ENCODE measurements at regions not wholly inside any gene's neighbourhood (a gene's known extent, or its start where the extent isn't known, plus 50 kb on each side); places are given as distances from the start of the nearest gene placed in this dataset.
A peak's percentile ranks its signal among the peaks of the same experiment; 100 is the strongest.
"Not testable (repeated sequence)": the region's sequence is repeated elsewhere in the genome, so short reads cannot be mapped to it uniquely, and the experiment has no call there.

DNA sequence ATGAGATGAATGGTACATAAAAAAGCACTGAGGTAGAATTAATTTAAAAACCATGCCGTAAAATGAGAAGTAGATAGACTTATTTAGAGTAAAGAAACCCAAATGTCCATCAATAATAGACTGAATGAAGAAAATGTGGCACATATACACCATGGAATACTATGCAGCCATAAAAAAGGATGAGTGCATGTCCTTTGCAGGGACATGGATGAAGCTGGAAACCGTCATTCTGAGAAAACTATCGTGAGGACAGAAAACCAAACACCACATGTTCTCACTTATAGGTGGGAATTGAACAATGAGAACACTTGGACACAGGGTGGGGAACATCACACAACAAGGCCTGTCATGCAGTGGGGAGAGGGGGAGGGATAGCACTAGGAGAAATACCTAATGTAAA, 126.4 kb downstream of the KLRB1 start:
- 94% methylated on average over 3 of the region's 3 CpGs; no CpG with 5 or more reads in 1 of the 2 donors for WGBS, 2 donors
- intact Hi-C loops (cut with DNase I; ENCODE audit: low total_unique reads), result not testable (repeated sequence)

DNA sequence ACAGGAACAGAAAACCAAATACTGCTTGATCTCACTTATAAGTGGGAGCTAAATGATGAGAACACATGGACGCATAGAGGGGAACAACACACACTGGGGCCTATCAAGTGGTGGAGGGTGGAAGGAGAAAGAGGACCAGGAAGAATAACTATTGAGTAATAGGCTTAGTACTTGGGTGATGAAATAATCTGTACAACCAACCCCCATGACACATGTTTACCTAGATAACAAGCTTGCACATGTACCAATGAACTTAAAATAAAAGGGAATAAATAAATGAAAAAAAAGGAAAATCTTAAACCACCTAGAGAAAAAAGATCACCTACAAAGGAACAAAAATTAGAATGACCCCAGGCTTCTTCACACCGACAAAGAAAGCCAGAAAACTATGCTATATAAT, 133.5 kb downstream of the KLRB1 start:
- intact Hi-C loops (cut with DNase I; ENCODE audit: low total_unique reads); H3K4me1 ChIP-seq; H3K36me3 ChIP-seq (ENCODE audit: low read depth, missing control alignments); H3K27ac ChIP-seq; DNase-seq; H3K27me3 ChIP-seq; H3K9me3 ChIP-seq; H3K4me3 ChIP-seq: not testable (repeated sequence)
- WGBS, 2 donors, result 50 to 83% methylated on average over 2 of the region's 2 CpGs

More for the DNA sequence above, 126.4 kb downstream of the KLRB1 start:
- H3K27me3 ChIP-seq; H3K9me3 ChIP-seq; H3K36me3 ChIP-seq (ENCODE audit: low read depth, missing control alignments); DNase-seq; H3K4me1 ChIP-seq; H3K27ac ChIP-seq; H3K4me3 ChIP-seq: not testable (repeated sequence)

DNA sequence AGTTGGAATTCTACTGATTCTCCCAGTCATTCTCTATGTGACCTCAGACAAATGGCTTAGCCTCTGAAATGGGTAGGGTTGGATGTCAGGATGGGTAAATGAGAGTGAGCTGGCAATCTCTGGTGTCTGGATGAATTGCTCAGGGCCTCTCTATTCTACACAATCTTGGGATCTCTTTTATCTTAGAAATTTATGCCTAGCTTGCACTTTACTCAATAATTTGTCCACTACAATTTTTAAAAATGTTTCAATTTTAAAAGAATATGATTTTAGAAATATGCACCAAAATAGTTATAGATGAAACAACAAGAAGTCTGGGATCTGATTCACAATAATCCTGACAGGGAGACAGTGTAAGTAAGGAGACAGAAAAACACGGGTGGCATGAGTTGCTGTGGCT, 134.1 kb downstream of the KLRB1 start:
- H3K4me1 ChIP-seq; H3K4me3 ChIP-seq; H3K27ac ChIP-seq; H3K9me3 ChIP-seq; intact Hi-C loops (cut with DNase I; ENCODE audit: low total_unique reads); DNase-seq; H3K27me3 ChIP-seq; H3K36me3 ChIP-seq (ENCODE audit: low read depth, missing control alignments): not testable (repeated sequence)
- 57 to 88% methylated on average over 1 of the region's 1 CpG for WGBS, 2 donors

DNA sequence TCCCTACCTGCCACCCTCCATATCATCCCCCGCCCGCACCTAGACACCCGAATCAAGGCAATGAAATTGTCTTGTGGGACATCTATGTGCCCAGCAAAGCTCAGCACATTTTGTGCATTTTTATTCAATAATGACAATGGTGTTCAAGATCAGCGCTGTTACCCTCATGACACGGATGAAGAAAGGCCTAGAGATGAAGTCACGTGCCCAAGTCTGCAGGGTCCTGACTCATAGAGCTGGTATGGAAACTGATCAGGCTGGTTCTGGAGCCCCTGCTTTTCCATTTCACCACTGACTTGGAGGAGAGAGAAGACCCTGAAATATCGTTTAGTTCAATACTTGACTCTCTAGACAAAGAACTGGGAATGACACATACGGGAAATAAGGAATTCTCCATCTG, 136.2 kb downstream of the KLRB1 start:
- H3K27me3 ChIP-seq; intact Hi-C loops (cut with DNase I; ENCODE audit: low total_unique reads); H3K4me3 ChIP-seq; H3K27ac ChIP-seq; DNase-seq; H3K9me3 ChIP-seq; H3K4me1 ChIP-seq; H3K36me3 ChIP-seq (ENCODE audit: low read depth, missing control alignments): not testable (repeated sequence)
- 89 to 90% methylated on average over 8 of the region's 8 CpGs for WGBS, 2 donors

DNA sequence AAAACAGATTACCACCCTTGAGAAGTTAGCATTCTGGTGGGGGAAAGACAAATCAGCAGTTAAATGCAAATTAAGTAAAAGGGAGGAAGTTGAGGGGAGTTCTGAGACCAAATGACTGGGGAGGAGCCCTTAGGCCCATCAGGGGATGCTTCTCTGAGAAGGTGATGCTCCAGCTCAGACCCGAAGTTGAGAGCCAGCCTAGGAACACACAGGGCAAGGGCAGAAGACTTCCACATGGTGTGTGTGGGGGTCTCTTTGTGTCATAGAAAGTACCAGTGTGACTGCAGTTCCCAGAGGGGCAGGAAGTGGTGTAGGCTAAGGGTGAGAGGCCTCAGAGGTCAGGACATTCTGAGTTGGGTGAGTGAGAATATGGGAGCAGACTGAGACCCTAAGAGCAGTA, 137.3 kb downstream of the KLRB1 start:
- intact Hi-C loops (cut with DNase I; ENCODE audit: low total_unique reads); H3K27ac ChIP-seq; H3K36me3 ChIP-seq (ENCODE audit: low read depth, missing control alignments); H3K9me3 ChIP-seq; H3K27me3 ChIP-seq; DNase-seq; H3K4me1 ChIP-seq; H3K4me3 ChIP-seq: not testable (repeated sequence)
- 91 to 93% methylated on average over 1 of the region's 1 CpG for WGBS, 2 donors

DNA sequence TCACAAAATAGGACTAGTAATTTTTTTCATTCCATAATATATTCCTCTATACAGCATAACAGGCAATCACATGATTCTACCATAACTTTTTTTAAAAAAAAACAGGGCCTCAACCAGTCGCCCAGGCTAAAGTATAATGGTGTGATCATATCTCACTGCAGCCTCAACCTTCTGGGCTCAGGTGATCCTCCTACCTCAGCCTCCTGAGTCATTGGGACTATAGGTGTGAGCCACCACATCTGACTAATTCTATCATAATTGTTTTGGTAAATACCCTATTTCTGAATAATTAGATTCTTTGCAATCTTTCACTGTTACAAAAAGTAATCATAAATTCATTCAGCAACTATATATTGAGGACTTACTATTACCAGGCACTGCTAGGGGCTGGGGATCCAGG, 137.8 kb downstream of the KLRB1 start:
- H3K9me3 ChIP-seq; DNase-seq; H3K4me1 ChIP-seq; H3K4me3 ChIP-seq; H3K27ac ChIP-seq; H3K36me3 ChIP-seq (ENCODE audit: low read depth, missing control alignments); intact Hi-C loops (cut with DNase I; ENCODE audit: low total_unique reads); H3K27me3 ChIP-seq: not testable (repeated sequence)
- 0 to 89% methylated on average over 1 of the region's 1 CpG for WGBS, 2 donors

DNA sequence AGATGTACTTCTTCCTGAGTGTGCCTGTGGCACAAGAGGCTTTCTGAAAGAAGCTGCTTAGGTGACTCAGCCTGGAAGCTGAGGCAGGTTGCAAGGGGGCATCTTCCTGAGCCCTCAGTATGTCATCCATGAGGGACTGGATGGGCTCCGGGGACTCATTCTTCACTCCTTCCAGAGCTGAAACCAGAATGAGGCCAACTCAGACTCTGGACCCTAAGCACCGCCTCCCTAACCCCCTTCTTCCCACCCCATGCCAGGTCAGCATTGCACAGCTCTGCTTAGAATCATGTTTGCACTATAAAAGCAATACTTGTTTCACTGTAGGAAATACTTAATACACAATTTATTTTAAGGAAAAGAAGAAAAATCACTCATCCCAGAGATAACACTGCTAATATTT, 138.3 kb downstream of the KLRB1 start:
- H3K4me1 ChIP-seq; H3K27me3 ChIP-seq; H3K27ac ChIP-seq; intact Hi-C loops (cut with DNase I; ENCODE audit: low total_unique reads); H3K4me3 ChIP-seq; H3K9me3 ChIP-seq; H3K36me3 ChIP-seq (ENCODE audit: low read depth, missing control alignments); DNase-seq: not testable (repeated sequence)
- WGBS, 2 donors, result 85 to 96% methylated on average over 2 of the region's 2 CpGs

DNA sequence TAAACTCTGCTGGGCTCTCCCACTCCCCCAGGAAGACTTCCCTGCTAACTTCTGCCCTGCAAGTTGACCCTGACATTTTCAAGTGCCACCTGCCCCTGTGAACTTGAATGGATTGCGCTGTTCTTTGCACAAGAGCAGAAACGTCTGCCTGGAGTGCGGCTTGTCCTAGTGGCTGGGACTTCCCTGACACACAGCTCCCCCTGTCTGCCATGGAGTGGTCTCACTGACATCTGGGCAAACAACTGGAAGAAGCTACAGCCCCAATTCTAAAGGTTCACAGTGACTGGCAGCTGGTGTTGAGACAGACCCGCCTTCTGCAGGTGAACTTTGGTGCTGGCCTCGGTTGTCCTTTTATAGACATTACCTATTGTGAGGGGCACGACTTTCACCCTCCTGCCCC, 138.7 kb downstream of the KLRB1 start:
- H3K9me3 ChIP-seq; H3K4me1 ChIP-seq; intact Hi-C loops (cut with DNase I; ENCODE audit: low total_unique reads); H3K4me3 ChIP-seq; H3K27me3 ChIP-seq; H3K36me3 ChIP-seq (ENCODE audit: low read depth, missing control alignments); H3K27ac ChIP-seq: not testable (repeated sequence)
- WGBS, 2 donors, result 51 to 55% methylated on average over 6 of the region's 6 CpGs
- TF ChIP-seq, protein P1, sequence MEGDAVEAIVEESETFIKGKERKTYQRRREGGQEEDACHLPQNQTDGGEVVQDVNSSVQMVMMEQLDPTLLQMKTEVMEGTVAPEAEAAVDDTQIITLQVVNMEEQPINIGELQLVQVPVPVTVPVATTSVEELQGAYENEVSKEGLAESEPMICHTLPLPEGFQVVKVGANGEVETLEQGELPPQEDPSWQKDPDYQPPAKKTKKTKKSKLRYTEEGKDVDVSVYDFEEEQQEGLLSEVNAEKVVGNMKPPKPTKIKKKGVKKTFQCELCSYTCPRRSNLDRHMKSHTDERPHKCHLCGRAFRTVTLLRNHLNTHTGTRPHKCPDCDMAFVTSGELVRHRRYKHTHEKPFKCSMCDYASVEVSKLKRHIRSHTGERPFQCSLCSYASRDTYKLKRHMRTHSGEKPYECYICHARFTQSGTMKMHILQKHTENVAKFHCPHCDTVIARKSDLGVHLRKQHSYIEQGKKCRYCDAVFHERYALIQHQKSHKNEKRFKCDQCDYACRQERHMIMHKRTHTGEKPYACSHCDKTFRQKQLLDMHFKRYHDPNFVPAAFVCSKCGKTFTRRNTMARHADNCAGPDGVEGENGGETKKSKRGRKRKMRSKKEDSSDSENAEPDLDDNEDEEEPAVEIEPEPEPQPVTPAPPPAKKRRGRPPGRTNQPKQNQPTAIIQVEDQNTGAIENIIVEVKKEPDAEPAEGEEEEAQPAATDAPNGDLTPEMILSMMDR (IDR thresholded peaks at IDR 0.05), result peak; percentile 49 to 71 (median 67)
- peak; percentile 83 for DNase-seq

Data from testis (tissue), 2 donors.